Embryonic facial prominence (tissue), 1 donor: ENCODE measurements at regions not wholly inside any gene's neighbourhood (a gene's known extent, or its start where the extent isn't known, plus 50 kb on each side); places are given as distances from the start of the nearest gene placed in this dataset.

Experiments used
- DNase-seq: peaks from one replicate; pipeline ENCODE4 v3.0.0-alpha.2; 2016; ENCODE audit errors: extremely low spot score

- no peak for DNase-seq
Observed at GRCh38 chr11:82676483-82677094, 57.1 kb downstream of the FAM181B start.

GRCh38 chr11:82675838-82676237, 57.8 kb downstream of the FAM181B start:
- DNase-seq, result no peak

- DNase-seq, result no peak
Observed at GRCh38 chr11:82673631-82674030, 60.0 kb downstream of the FAM181B start.

- DNase-seq, result no peak
Observed at GRCh38 chr11:82671451-82671850, 62.2 kb downstream of the FAM181B start.

- no peak for DNase-seq
Observed at GRCh38 chr11:82663535-82663934, 70.1 kb downstream of the FAM181B start.

- DNase-seq, result no peak
Observed at GRCh38 chr11:82653752-82654151, 79.9 kb downstream of the FAM181B start.

- no peak for DNase-seq
Observed at GRCh38 chr11:82639251-82639650, 94.4 kb downstream of the FAM181B start.

GRCh38 chr11:82636615-82637014, 97.0 kb downstream of the FAM181B start:
- DNase-seq, result no peak

GRCh38 chr11:82634091-82634490, 99.6 kb downstream of the FAM181B start:
- DNase-seq, result no peak

GRCh38 chr11:82631722-82632630, 101.7 kb downstream of the FAM181B start:
- DNase-seq, result no peak

GRCh38 chr11:82610671-82611070, 123.0 kb downstream of the FAM181B start:
- no peak for DNase-seq

GRCh38 chr11:82606738-82607137, 126.9 kb downstream of the FAM181B start:
- no peak for DNase-seq

- DNase-seq, result no peak
Observed at GRCh38 chr11:82601711-82602110, 132.0 kb downstream of the FAM181B start.

- DNase-seq, result no peak
Observed at GRCh38 chr11:82599836-82600235, 133.8 kb downstream of the FAM181B start.

- DNase-seq, result no peak
Observed at GRCh38 chr11:82586581-82586980, 147.1 kb downstream of the FAM181B start.

GRCh38 chr11:82577246-82577645, 156.4 kb downstream of the FAM181B start:
- DNase-seq, result no peak

GRCh38 chr11:82560836-82561235, 172.8 kb downstream of the FAM181B start:
- no peak for DNase-seq

GRCh38 chr11:82559609-82560008, 174.1 kb downstream of the FAM181B start:
- no peak for DNase-seq

- DNase-seq, result no peak
Observed at GRCh38 chr11:82557274-82557673, 176.4 kb downstream of the FAM181B start.

GRCh38 chr11:82556210-82556609, 177.5 kb downstream of the FAM181B start:
- no peak for DNase-seq

- DNase-seq, result no peak
Observed at GRCh38 chr11:82546661-82547557, 186.8 kb downstream of the FAM181B start.

GRCh38 chr11:82539669-82540068, 194.0 kb downstream of the FAM181B start:
- no peak for DNase-seq
